CD4-positive, alpha-beta T cell treated with Interleukin-17A for 1 hour (primary cell): ENCODE measurements at regions not wholly inside any gene's neighbourhood (a gene's known extent, or its start where the extent isn't known, plus 50 kb on each side); places are given as distances from the start of the nearest gene placed in this dataset.
"Not testable (repeated sequence)": the region's sequence is repeated elsewhere in the genome, so short reads cannot be mapped to it uniquely, and the experiment has no call there.

Source experiments
- DNase-seq: peaks from one replicate; pipeline ENCODE4 v3.0.0-alpha.2; 2020

- no peak for DNase-seq
Measured at GRCh38 chrX:84865113-84865512, 138.6 kb upstream of the APOOL start.

GRCh38 chrX:84870281-84870680, 133.4 kb upstream of the APOOL start:
- not testable (repeated sequence) for DNase-seq

GRCh38 chrX:84872160-84872771, 131.4 kb upstream of the APOOL start:
- DNase-seq = not testable (repeated sequence)

GRCh38 chrX:84873176-84873575, 130.5 kb upstream of the APOOL start:
- DNase-seq = no peak

GRCh38 chrX:84876876-84877275, 126.8 kb upstream of the APOOL start:
- DNase-seq = no peak

GRCh38 chrX:84893897-84894296, 109.8 kb upstream of the APOOL start:
- DNase-seq = no peak

GRCh38 chrX:84907324-84907968, 96.2 kb upstream of the APOOL start:
- DNase-seq = no peak

- no peak for DNase-seq
Measured at GRCh38 chrX:84909151-84909550, 94.5 kb upstream of the APOOL start.

GRCh38 chrX:84924624-84925023, 79.1 kb upstream of the APOOL start:
- no peak for DNase-seq

GRCh38 chrX:84932814-84933213, 70.9 kb upstream of the APOOL start:
- no peak for DNase-seq

- DNase-seq = no peak
Measured at GRCh38 chrX:84933956-84934556, 69.6 kb upstream of the APOOL start.
